Activated CD8-positive, alpha-beta memory T cell treated with anti-CD3 and anti-CD28 coated beads, Interleukin-2, amount 50 U/mL, for 1 hour (primary cell): ENCODE measurements at regions not wholly inside any gene's neighbourhood (a gene's known extent, or its start where the extent isn't known, plus 50 kb on each side); places are given as distances from the start of the nearest gene placed in this dataset.

ENCODE experiments used
- DNase-seq: peaks from one replicate; pipeline ENCODE4 v3.0.0-alpha.2; 2020; ENCODE audit errors: extremely low read depth

DNA sequence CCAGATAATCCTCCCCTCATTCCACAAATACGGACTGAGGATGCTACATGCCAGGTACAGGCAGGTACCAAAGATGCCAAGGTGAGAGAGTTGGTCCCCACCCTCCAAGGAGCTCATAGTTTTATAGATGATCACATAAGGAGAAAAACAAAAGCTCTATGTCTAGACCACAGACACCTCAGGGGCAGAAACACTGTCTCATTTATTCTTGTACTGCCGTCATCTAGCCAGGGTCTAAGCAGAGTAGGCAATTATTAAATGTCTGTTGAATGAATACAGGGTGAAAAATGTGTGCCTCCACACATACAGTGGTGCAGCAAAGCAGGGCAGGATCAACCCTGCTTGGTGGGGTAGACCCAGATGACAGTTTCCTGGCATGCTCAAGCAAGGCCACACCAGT is 439.8 kb upstream of the JARID2 start:
- no peak for DNase-seq

DNA sequence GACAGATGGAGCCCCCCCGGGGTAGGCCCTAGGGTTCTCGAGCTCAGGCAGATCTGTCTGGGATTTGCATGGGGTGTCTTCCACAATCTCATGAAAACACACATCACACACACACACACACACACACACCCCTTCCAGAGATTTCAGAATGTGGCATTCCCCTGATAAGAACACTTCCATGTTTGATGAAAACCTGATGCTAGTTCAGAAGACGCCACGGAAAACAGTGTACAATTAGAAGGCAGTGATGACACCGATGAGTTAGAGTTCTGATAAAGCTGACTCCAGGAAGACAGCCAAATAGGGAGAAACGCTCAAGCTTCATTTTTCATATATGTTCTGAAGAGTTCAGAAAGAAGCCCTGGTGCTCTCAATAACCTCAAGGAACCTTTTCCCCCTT is 438.7 kb upstream of the JARID2 start:
- no peak for DNase-seq

DNA sequence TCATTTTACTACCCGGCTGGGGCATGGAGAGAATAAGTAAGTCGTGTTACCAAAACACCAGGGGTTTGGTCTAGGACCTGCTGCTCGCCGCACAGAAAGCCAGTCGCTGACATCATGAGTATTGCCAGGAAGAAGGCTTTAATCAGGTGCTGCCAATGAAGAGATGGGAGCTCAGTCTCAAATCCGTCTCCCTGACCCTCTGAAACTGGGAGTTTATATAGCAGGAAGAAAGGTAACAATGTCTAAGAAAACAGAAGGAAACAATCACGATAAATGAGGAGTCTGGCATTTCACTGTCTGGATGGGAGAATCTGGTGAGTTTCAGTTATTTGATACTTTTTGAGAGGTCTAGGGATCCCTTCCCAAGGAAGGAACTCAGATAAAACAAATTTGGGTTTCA is 437.9 kb upstream of the JARID2 start:
- DNase-seq: no peak

DNA sequence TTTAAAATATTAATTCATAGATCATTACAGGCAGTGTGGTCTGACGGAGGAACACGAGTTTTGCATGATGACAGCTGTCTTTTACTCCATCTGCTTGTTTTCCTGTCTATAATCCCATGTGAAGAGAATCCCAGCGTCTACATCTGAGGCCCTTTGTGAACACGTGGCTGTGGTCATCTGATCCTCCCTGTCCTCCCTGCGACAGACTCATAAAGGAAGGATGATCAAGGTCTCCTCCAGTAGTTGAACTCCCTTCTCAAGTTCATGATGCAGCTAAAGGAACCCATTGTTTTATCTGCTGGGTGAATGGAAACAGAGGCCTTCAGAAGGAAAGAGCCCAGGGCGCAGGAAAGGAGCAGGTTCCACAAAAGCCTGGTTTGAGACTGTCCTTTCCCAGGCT is 435.8 kb upstream of the JARID2 start:
- no peak for DNase-seq

DNA sequence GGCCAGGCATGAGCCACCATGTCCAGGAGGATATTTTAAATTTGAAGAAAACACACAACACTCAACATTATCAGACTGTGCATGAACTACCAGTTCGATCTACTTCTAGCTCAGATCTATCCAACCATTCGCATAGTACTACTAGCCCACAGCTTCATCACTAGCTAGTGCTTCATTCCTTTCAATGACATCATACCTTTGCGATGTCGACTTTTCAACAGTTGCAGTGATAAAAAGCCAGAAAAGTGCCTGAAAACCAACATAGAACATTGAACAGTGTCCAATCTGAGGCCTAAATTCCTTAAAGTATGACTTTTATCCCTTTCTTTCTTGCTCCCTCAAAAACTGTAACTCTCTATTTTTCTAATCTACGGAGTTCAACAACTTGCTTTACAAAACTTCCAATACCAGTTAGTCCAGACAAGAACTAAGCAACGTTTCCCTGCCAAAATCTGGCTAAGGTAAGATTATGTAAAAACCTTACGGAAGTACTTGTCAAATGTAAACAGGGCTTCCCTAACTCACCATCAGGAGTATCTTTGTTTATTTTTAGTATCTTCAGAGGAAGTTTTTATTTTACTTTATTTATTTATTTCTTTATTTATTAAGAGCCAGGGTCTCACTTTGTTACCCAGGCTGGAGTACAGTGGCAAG is 434.0 kb upstream of the JARID2 start:
- DNase-seq: no peak

DNA sequence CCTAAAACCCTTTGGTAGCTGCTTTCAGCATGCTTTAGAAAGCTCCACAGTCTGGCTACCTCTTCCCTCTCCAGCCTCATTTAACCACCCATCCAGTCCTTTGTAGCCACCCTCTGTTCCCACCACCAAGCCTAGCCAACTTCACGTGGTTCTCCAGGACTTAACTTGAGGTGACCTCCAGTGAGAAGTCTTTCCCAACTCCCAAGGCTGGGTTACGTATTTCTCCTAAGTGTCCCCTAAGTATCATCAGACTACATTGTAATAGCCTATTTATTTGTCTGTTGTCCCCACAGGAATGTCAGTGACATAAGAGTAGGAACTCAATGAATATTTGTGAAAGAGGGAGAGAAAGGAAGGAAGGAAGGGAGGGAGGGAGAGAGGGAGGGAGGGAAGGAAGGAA is 431.9 kb upstream of the JARID2 start:
- DNase-seq: no peak

DNA sequence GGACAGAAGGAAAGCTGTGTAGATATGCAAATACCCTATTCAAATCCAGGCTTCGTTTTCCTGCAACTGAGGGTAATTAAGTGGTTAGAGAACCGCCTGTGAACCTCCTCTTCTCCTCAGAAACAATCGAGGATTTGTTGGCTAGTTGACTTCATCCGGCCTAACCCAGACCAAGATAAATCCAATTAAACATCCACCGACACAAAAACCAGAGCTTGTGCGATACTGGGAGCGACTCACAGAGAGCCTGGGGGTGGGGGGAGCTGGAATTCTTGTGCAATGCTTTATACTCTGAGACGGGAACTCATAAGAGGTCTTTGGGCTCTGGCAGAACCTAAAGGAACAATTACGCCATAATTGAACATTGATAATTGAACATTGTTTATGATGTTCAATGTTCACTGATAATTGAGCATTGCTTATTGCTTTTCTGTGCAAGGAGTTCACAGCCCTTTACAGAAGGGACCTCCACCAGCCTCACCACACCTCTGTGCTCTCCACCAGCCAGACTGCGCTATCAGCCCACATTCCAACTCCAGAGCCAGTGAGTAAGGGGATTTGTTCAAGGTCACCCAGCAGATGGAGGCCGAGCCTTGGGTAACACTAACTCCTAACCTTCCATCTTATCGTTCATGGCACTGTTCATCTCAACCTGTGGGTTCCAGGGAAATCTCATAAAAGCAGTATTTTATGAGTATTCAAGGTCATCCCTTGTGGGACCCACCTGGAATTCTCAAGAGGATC is 429.6 kb upstream of the JARID2 start:
- DNase-seq: no peak

DNA sequence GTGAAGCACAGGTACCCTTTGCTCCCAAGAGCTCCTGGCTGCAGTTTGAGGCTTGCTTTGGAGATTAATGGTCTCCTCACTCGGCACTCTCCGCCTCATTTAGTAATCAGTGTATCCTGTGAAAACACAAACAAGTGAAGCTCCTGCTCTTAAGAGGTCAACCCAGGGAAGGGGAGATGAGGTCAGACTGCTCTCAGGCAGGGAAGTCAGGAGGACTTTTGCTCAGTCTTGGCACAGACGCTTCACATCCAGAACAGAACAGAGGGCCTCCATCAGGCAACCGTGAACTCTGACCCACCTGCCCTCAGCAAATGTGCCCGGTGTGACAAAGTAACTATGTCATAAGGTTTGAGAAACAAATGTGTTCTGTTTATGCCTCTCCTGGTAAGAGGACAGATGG is 428.8 kb upstream of the JARID2 start:
- no peak for DNase-seq

DNA sequence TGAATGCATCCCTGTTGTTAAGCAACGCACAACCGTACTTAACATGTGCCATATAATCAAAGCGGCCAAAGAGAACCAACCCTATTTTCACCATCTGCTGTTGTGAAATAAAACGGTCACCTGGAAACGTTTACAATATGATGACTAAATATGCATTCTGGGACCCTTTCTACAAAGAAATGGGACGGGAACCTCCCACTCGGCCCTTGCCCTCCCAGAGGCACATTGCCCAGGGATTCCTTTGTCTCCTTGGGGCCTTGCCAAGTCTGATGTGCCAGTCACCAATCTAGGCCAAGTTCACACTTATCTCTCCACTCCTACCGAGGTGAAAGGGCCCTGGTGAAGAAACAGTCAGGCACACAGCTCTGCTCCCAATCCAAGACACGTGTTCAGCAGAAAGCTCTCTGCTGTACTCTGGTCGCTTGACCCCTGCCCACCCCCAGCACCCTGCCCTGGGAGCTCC is 427.4 kb upstream of the JARID2 start:
- no peak for DNase-seq

DNA sequence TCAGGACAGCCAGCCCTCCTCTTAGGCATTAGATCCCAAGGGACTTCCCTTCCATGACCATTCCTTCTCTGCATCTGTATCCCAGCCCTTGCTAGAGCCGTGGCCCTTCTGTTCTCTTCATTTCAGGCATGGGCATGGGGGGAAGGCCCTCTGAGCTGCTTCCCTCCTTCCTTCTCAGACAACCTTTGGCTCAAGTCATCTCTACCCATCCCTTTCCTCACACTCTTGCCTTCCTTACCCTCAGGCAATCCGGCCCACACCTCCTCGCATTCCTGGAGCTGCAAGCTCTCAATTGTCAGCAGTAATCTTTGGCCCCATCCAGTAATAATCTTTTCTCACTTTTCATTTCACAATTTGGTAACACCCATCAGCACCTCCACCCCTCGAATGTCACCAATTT is 426.9 kb upstream of the JARID2 start:
- DNase-seq: no peak

DNA sequence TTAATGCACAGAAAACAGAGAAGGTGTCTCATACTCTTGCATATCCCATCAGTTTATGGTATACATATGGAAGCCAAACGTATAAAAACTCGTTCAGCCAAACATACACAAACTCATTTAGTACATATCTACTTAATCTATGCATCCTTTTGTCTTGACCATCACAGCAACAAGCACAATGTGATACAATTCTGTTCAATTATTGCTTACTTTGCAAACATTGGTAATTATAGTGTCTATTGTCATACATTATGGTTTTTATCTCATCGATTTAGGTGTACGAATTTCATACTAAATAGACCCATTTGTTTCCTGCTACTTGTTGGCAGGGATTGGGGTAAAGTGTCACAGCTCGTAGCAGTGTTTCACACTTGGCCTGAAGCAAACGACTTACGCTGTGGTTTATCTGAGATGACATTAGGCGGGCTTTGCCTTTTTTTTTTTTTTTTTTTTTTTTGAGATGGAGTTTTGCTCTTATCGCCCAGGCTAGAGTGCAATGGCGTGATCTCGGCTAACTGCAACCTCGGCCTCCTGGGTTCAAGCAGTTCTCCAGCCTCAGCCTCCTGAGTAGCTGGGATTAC is 425.9 kb upstream of the JARID2 start:
- DNase-seq: no peak

DNA sequence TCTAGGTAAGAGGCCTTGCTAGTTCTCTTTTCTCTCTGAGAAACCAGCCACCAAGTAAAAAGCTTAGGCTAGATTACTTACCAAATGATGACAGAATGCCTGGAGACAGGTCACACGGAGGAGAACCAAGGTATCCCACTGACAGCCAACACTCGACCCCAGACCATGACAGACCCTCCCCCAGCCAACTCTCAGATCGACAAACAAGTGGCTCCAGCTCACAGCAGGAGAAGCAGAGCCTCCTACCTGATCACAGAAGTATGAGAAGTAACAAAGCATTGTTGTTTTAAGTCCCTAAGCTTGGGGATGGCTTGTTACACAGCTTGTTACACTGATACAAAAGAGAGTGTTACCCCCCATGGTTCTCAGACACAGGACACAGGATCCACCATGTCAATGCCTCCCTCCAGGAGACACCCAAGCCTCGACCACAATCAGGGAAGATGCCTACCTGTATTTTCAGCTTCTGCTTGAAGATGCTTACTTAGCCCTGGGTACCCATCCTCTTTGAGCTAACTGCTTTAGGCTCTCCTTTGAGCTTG is 423.8 kb upstream of the JARID2 start:
- no peak for DNase-seq

DNA sequence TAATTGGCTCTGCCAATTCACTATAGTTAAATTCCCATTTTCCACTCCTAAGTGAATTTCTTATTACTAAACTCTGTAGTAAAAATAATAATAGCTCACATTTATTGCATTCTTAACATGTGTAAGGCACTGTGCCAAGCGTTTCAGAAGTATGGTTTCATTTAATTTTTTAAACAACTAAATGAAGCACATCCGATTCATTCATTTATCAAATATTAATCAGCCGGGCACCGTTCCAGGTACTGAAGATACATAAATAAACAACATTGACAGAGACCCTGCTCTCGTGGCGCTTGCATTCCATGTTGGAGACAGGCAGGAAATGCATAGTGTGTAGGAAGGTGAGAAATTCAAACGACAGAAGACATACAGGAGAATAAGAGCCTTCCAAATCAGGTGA is 423.2 kb upstream of the JARID2 start:
- DNase-seq: no peak

DNA sequence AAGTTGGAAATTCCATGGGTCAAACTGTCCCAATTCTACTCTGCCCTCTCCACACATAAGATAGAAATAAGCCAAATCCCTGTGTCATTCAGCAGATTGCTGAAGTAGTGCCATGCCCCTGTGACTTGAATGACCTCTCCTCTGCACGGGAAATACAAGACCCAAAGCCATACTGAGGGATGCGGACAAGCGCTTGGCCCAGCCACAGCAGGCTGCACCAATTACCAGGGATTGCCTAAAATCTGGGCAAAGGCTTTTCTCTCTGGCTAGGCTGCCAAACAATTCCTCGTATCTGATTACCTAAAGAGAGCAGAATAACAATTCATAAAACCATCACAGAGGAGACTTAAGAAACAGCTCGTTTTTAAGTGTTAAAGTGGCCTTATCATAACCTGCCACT is 421.8 kb upstream of the JARID2 start:
- DNase-seq: no peak

DNA sequence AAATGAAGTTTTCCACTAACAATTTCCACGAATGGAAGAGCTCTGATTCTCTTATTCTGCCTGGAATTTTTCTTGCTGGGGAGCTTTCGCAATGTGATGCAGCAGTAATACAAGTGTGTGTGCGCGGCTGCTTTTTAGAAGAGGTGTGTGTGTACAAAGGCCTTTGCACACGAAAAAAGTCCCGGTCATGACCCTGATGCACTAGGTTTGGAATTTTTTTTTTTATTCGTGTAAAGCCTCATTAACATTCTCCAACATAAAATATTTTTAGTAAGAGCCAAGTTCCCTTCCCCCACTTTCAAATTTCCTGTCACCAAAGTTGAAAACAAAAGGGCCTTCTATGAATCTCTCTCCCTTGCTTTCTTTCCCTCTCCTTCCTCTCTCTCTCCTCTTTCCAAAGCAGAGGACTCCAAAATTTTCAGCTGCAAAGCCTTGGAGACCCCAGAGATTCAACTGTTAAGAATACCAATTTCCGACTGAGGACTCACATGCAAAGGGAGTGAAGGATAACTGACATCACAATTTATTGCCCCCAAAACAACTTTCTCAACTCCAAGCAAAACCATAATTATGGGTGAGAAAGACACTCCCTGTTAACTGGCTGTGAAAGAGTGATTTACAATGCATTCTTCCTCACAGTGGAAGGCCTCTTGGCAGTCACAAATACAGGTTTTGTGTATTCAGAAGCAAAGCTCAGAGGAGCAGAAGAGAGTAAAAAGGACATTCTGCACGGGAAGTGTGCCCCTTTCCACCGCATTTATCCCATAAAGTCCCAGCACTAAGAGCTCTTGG is 421.2 kb upstream of the JARID2 start:
- DNase-seq: no peak

DNA sequence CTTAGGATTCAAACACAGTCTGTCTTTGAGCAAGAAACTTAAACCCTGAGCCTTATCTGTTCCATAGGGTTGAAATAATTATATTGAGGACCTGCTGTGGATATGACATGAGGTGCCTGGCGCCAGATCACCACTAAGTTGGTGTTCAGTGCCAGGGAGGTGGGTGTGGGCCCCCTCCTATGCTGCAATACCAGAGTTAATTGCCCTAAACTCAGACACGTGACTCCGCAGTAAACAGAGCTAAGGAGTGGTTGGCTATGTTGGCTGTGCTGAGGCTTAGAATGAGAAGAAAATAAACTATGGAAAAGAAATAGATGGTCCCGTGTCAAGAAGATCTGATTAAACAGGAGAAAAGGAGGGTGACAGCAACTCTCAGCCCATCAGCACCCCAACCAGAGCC is 419.4 kb upstream of the JARID2 start:
- no peak for DNase-seq

DNA sequence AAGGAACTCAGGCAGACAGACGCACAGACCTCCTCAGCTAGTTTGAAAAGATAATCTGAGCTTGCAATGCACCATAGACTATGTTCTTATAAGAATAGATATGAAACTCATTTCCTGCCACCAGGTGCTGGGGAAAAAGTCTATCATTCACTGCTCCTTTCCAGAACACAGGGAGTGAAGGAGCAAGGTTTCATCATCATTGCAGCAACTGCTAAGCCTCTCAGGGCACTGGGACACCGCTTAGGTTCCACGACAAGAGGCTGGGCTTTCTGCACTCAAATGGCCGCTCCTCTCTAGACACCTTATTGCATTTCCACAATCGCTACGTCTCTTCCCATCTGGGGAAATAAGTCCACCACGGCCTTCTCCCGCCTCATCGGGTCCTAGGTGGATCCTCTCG is 418.5 kb upstream of the JARID2 start:
- DNase-seq: no peak

DNA sequence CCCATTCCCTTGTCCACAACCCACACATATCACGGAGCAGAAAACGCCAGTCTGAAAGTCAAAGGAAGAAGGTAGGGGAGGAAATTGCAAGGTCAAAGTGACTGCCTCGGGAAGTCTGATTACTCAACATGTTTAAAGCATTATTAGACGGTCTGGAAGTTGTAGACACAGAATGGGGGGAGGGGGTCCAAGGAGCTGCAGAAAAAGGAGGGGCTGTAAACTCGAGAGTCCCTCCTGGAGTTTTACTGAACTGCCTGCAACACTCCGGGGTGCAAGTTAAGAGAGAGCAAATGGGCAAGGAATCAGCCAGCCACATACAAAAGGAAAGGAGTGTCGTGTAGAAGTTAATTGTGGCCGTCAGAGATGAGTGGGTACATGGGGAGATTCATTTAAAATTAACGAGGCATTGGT is 417.7 kb upstream of the JARID2 start:
- no peak for DNase-seq

DNA sequence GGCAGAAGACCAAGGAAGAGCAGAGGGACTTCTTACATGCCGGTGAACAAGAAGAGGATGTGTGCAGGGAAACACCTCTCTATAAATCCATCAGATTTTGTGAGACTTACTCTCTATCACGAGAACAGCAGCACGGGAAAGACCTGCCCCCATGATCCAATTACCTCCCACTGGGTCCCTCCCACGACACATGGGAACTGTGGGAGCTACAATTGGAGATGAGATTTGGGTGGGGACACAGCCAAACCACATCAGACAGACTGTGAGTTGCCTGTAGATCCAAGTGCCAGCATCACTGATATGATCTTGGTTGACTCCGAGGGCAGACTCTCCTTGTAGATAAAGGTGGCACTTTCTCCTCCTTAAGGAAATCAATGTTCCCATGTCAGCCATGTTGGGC is 414.8 kb upstream of the JARID2 start:
- DNase-seq: no peak

DNA sequence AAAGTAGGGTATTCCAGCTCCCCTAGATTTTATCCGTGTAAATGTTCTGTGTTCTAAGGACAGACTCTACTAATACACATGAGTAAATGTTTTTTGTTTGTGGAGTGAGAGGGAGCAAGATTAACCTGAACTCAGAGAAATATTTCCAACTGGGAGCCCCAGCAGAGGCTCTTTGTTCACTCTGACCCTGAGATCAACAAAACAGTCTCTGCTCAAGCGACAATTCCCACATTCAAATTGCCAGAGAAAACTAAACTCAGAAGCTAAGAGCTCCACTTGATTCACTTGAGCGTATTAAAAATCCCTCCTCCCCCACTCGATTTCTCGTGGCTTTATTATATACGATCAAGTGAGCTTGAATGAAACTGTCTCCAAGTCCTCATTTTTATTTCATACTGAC is 413.9 kb upstream of the JARID2 start:
- no peak for DNase-seq

DNA sequence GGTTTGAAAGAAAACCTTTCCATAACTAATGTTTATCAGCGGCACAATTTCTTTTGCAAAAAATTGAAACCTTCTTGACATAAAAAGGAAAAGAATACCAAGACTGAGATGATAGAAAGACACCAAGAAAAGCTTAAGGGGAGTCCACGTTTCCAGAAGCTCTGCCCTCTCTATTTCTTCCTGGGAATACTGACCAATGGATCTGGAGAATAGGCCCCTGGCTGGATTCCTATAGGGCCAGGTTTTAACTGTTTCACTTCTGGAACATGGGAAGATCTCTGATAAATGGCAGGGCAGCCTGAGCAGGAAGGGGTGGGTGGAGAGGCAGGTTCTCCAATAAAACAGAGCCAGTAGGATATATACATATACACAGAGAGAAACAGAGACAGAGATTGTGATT is 413.4 kb upstream of the JARID2 start:
- DNase-seq: no peak

DNA sequence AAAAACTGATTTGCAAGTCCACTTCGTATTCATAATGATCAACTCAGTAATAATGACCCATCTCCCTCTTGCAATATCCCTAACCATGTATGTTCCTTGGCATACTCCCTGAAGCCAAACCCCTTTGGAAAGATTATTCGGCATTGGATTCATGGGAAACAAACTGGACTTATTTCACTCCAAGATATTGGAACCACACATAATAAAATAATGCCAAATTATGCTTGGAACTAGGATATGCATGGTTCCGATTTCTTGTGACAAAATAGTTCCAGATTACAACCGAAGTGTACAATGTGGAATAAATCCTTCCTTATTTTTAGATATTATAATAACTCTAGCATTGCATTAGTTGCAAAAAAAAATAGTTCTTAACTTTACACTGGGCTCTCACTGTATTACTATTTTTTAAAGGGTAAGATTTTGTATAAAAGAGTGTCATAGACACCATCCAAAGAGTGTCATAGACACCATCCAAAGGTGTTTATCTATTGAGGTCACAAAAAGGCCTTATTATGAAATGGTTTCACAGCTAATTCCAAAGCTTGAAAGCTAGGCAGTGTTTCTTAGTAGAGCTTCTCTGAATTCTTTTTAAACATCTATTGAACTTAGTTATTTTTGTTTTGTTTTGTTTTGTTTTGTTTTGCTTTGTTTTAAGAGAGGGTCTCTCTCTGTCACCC is 410.9 kb upstream of the JARID2 start:
- DNase-seq: no peak
